KMS-11 (cell line): ENCODE measurements at regions not wholly inside any gene's neighbourhood (a gene's known extent, or its start where the extent isn't known, plus 50 kb on each side); places are given as distances from the start of the nearest gene placed in this dataset.

ENCODE experiments used
- H2AFZ ChIP-seq: fragments of 200-600 bp; sonication (generic); 2 replicates; pipeline ENCODE4 v1.6.1; 2016; ENCODE audit warnings: antibody characterized with exemption, mixed run types, low read depth
- H3K27ac ChIP-seq: fragments of 200-600 bp; sonication (generic); 2 replicates; pipeline ENCODE4 v1.6.1; 2016; ENCODE audit warnings: mild to moderate bottlenecking, mixed run types
- H3K27me3 ChIP-seq: fragments of 200-600 bp; sonication (generic); 2 replicates; pipeline ENCODE4 v1.6.1; 2017; ENCODE audit warnings: mild to moderate bottlenecking, low read depth, mixed run types, moderate library complexity; ENCODE audit not compliant: insufficient read depth
- H3K36me3 ChIP-seq: fragments of 200-600 bp; sonication (generic); 2 replicates; pipeline ENCODE4 v1.6.1; 2017; ENCODE audit warnings: mild to moderate bottlenecking, mixed run types; ENCODE audit not compliant: insufficient read depth
- H3K4me1 ChIP-seq: fragments of 200-600 bp; sonication (generic); 2 replicates; pipeline ENCODE4 v1.6.1; 2016; ENCODE audit warnings: mild to moderate bottlenecking, low read depth, mixed run types; ENCODE audit not compliant: poor library complexity, severe bottlenecking
- H3K4me2 ChIP-seq: fragments of 200-600 bp; sonication (generic); 2 replicates; pipeline ENCODE4 v1.7.0; 2016; ENCODE audit warnings: mild to moderate bottlenecking, mixed run types
- H3K4me3 ChIP-seq: fragments of 200-600 bp; sonication (generic); IDR thresholded peaks from 2 replicates; pipeline ENCODE4 v1.6.1; 2017; ENCODE audit warnings: low read depth, low read length, mixed read lengths; ENCODE audit not compliant: insufficient read depth
- H3K79me2 ChIP-seq: fragments of 200-600 bp; sonication (generic); 2 replicates; pipeline ENCODE4 v1.6.1; 2016; ENCODE audit warnings: low read depth, mixed run types; ENCODE audit not compliant: insufficient read depth
- H3K9ac ChIP-seq: fragments of 200-600 bp; sonication (generic); 2 replicates; pipeline ENCODE4 v1.6.1; 2016; ENCODE audit warnings: mild to moderate bottlenecking, mixed run types
- H4K20me1 ChIP-seq: fragments of 200-600 bp; sonication (generic); 2 replicates; pipeline ENCODE4 v1.6.1; 2016; ENCODE audit warnings: mild to moderate bottlenecking, mixed run types; ENCODE audit not compliant: insufficient read depth
- CTCF ChIP-seq: fragments of 200-600 bp; sonication (generic); conservative IDR thresholded peaks from 2 replicates; pipeline ENCODE4 v1.6.1; 2017; ENCODE audit warnings: low read depth, mild to moderate bottlenecking, antibody characterized with exemption, low read length, moderate library complexity, mixed read lengths

GRCh38 chr1:5686195-5686594, 306.0 kb downstream of the NPHP4 start:
- Histone ChIP-seq H3K79me2 (no peaks in the 10 kb centered on the region), H3K4me1 (no peaks in the 10 kb centered on the region), H3K27me3 (peaks cover 27% of the 10 kb centered on the region), H4K20me1 (no peaks in the 10 kb centered on the region), H3K9ac (no peak overlapping the region), H3K27ac (no peak overlapping the region), H3K4me3 (no peak overlapping the region), H2AFZ (no peak overlapping the region), H3K36me3 (no peaks in the 10 kb centered on the region), H3K4me2 (no peak overlapping the region)
- no peak for TF ChIP-seq CTCF

GRCh38 chr1:5685446-5686040, 306.7 kb downstream of the NPHP4 start:
- Histone ChIP-seq H2AFZ (no peak overlapping the region), H3K27me3 (peaks cover 25% of the 10 kb centered on the region)
- no peak for TF ChIP-seq CTCF

GRCh38 chr1:5684791-5685190, 307.4 kb downstream of the NPHP4 start:
- Histone ChIP-seq H3K27me3 (peaks cover 17% of the 10 kb centered on the region), H3K36me3 (no peaks in the 10 kb centered on the region), H3K4me2 (no peak overlapping the region), H3K27ac (no peak overlapping the region), H3K79me2 (no peaks in the 10 kb centered on the region), H3K9ac (no peak overlapping the region), H2AFZ (no peak overlapping the region), H4K20me1 (no peaks in the 10 kb centered on the region), H3K4me3 (no peak overlapping the region), H3K4me1 (no peaks in the 10 kb centered on the region)
- TF ChIP-seq CTCF, result no peak

More at GRCh38 chr1:5685446-5686040, 306.7 kb downstream of the NPHP4 start:
- no peak overlapping the region for H3K4me3 ChIP-seq
- no peaks in the 10 kb centered on the region for H3K4me1 ChIP-seq
- H3K79me2 ChIP-seq, result no peaks in the 10 kb centered on the region
- no peaks in the 10 kb centered on the region for H4K20me1 ChIP-seq
- no peak overlapping the region for H3K4me2 ChIP-seq
- no peaks in the 10 kb centered on the region for H3K36me3 ChIP-seq
- H3K27ac ChIP-seq, result no peak overlapping the region
- H3K9ac ChIP-seq, result no peak overlapping the region

GRCh38 chr1:5683446-5683845, 308.8 kb downstream of the NPHP4 start:
- H3K27ac ChIP-seq, result no peak overlapping the region
- peaks cover 16% of the 10 kb centered on the region for H3K27me3 ChIP-seq
- no peak overlapping the region for H3K9ac ChIP-seq
- H3K4me1 ChIP-seq, result no peaks in the 10 kb centered on the region
- H3K36me3 ChIP-seq, result no peaks in the 10 kb centered on the region
- no peak for TF ChIP-seq CTCF
- H3K79me2 ChIP-seq, result no peaks in the 10 kb centered on the region
- H2AFZ ChIP-seq, result no peak overlapping the region
- H4K20me1 ChIP-seq, result no peaks in the 10 kb centered on the region
- H3K4me2 ChIP-seq, result no peak overlapping the region
- H3K4me3 ChIP-seq, result no peak overlapping the region
